ENCODE measurements at regions not wholly inside any gene's neighbourhood (a gene's known extent, or its start where the extent isn't known, plus 50 kb on each side); places are given as distances from the start of the nearest gene placed in this dataset.
A peak's percentile ranks its signal among the peaks of the same experiment; 100 is the strongest.

DNA sequence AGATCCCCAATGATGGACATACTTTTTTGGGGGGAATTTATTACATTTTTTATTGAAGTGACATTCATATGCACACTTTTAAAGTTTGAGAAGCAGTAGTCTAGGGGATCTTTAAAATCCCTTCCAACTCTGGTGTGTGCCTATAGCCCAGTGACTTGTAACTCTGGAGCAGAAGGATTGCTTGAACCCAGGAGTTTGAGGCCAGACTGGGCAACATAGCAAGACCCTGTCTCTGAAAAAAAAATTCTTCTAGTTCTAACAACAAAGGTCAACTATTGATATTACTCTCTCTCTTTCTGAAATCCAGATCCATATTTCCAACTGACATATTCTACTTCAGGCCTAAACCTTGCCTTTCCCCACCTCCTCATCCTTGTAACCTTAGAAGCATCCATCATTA is 148.2 kb upstream of the SPRY4 start:
- DNase-seq: no peak

DNA sequence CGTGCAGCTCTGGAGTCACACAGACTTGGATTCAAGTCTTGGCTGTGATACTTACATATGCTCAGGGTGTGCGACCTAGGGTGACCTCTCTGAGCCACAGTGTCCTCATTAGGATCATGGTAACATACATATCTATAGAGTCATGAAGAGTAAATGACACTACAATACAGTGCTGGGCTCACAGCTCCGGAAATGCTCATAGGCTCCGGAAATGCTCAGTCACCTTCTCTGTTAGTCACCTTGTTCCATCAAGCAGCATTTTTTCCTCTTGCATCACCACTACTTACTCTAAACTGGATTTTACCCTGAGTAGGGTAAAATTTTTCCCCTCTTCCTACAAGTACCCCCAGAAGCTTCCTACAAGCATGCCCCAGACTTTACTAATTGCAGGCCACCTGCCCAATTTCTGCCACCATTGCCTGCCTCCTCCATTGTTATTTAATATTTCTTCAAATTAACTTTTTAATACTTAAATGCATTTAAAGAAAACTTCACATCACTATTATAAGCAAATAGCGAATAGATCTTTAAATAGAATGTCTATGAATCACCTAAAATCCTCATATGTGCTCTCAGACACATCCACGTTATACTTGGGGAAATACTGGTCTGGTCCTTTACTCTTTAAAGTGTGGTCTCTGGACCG is 147.6 kb upstream of the SPRY4 start:
- no peak for DNase-seq

DNA sequence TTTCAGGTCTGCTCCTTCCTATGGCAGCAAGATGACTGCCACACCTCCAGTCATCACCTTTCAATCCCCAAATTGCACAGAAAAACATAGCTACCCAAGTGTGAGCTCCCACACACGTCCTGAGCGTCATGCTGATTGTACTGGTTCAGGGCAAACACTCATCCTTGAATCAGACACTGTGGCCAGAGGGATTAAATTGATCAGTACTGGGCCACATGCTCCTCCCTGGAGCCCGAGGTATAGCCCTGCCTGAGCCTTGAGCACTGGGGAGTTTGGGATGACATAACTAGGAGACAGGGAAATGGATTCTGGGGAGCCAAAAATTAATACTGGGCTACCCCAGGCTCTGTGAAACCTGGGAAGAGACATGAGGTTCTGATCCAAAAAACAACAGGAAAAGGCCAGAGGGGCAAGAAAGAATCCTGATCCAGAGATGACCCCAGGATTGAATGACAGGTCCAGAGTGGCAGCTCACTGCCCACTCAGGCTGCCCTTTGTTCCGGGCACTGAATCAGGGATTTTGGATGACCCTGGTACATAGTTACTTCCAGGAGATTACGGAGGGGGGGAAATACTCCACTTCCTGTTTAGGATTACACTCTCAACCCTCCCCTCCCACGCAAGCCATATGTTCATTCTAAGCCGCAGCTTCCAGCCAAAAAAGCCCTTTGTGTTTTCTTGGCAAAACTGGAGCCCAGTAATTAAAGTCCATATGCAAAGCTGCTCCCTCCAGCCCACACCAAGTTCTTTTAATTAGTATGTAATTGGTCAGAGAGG is 141.6 kb upstream of the SPRY4 start:
- DNase-seq: peak; percentile 89 to 94

DNA sequence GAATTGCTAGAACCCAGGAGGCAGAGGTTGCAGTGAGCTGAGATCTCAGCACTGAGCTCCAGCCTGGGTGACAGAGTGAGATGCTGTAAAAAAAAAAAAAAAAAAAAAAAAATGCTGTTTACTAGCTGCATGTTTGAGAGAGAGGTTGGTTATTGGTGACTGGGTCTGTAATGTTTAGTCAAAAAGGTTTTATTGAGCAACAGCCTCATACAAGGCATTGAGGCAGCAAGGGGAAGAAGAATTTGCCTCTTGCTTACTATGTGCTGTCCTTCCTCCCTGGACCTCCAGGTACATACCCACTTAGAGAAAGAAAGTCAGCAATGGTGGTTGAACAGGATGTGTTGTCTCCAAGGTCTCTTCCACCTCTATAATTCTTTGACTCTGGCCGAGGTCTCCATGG is 140.7 kb upstream of the SPRY4 start:
- DNase-seq: no peak

DNA sequence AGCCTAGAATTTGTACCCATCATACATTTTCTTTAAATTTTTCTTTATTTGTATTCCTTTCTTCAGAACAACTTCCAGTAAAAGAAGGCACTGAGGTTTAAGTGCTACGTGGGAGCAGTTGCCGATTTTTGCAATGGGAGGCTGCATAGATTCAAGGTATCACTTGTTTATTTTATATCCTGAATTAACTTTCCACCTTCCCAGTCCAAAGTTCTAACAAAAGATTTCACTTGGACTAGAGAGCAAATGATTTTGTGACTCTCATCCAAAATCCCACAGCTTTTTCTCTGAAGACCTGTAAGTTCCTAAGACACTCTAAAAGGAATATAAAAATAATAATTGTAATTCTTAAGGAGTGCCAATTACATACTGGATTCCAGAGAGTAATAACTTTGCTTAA is 139.1 kb upstream of the SPRY4 start:
- DNase-seq: no peak

DNA sequence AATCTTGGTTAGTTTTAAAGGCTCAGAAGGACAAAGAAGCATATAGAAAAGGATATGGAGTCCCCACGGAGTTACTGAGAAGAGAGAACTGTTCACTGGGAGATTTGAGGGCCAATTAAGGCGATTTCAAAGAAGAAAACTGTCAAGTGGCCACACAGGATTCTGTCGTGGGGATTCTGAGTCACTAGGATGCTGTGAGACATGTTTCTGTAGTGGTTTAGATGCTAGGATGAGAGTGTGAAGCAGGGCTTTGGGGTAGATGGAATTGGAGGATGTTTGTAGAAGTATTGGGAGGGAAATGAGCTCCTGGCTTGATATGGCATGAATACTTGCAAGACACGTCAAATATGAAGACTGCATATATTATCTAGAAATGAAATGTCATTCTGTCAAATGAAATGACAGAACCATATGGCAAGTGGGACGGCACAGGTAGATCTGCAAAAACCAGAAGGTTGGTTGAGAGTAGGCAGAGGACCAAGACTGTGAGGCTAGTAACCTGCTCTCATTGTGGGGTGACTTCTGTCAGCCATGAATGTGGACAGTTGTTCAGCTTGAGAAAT is 136.3 kb upstream of the SPRY4 start:
- DNase-seq: no peak

DNA sequence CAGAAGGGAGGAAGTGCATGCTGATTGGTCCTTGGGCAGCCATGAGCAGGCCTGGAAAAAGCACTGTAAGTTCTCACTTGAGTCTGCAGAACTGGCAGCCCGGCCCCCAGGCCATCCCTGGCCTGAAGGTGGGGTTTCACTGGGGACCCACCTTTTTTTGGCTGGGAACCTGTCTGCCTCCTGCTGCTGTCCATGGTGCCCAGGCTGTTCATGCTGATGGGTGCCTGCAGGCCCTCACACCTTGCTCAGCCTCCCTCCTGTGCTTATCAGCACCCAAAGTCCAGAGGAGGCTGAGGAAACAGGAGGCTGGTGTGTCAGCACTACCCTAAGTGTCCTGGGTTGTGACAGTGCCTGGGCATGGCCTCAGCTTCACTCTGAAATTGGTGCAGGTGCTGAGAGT is 134.4 kb upstream of the SPRY4 start:
- no peak for DNase-seq

DNA sequence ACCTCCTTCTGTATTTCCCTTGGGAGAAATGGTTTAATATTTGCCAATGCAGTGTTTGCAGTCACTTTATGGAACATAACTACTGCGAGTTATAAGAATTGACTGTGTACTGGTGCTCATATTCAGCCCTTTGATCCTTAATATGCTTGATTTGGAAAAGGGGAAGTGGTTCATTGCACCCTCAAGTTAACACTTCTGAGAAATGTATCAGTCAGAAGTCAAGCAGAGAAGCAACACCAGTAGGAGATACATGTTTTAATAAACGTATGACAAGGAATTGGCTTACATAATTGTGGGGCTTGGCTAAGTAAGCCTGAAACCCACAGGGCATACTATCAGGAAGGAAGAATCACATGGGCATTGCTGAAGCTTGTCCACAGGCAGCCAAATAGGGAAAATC is 131.0 kb upstream of the SPRY4 start:
- DNase-seq: no peak

DNA sequence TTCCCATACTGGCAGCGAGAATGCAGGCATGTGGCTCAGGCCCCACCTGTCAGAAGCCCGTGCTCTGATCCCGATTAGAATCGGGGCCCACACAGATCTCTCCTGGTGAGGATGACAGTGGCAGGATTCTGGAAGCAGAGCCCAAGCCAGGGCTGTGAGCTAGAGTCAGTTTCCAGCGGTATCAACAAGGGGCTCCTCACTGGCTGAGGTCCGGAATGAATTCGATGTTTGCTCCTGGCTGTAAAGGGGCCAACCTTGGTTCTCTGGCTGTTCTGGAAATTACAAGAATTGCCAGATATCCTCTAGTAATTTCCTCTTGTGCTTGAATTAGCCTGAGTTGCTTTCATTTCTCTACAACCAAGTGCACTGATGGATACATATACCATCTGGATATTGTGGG is 129.1 kb upstream of the SPRY4 start:
- peak in 1 of 2 experiments; percentile 36 for DNase-seq

DNA sequence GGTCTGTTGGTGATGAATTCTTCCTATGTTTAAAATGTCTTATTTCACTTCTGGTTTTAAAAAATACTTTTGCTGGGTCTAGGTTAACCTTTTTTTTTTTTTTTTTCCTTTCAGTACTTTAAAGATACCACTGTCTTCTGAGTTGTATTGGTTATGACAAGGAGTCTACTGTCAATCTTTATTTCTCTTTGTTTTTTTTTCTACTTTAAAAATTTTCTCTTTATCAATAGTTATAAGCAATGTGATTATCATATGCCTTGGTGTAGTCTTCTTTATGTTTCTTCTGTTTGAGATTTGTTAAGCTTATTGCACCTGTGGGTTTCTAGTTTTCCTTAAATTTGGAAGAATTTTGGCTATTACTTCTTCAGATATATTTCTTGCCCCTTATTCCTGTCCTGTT is 125.6 kb upstream of the SPRY4 start:
- DNase-seq: no peak

DNA sequence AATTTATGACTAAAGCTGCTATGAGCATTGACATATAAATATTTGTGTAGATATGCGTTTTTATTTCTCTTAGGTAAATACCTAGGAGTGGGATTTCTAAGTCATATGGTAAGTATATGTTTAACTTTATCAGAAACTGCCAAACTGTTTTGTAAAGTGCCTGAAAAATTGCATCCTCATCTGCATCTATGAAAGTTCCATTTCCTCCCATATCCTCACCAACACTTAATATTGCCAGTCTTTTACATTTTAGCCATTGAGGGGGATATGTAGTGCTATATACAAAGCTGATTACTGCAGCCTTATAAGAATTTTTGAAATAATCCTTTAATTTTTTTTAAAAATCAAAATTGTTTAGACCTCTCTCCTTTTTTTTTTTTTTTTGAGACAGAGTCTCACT is 123.1 kb upstream of the SPRY4 start:
- DNase-seq: no peak

DNA sequence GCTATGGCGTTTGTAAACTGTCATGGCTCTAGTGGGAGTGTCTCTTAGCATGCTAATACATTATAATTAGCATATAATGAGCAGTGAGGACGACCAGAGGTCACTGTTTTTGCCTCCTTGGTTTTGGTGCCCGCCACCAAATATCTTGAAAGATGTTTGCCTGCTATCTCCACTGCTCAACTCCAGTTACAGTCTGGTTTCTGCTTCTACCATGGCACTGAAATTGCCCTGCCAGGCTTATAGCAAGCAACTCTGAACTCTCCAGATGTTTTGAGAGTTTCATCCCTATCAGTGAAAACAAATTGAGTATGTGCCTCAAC is 122.1 kb upstream of the SPRY4 start:
- DNase-seq: no peak

DNA sequence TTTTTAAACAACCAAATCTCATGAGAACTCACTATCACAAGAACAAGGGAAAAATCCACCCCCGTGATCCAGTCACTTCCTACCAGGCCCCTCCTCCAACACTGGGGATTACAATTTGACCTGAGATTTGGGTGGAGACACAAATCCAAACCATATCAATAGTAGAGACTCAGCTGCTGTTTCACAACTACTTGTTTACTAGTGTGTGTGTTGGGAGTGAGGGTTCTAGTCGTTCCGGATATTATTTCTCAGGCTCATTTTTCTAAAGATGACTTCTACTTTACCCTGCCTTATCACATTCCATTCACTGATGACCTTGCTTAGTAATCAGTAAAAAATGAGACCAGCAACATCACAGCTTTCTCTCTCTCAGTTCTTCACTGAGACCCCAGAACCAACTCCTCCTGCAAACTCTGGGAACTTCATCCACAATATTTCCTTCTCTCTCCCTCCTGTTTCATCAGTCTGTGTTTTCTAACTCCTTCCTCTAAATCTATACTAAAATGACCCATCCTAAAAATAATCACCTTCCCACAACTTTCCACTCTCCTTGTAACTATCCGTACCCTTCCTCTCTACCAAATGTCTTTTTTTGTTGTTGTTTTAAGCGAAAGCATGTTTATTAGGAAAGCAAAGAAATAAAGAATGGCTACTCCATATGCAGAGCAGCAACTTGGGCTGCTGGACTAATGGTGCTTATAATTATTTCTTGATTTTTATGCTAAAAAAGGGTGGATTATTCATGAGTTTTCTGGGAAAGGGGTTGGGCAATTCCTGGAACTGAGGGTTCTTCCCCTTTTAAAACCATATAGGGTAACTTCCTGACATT is 121.5 kb upstream of the SPRY4 start:
- DNase-seq: no peak

DNA sequence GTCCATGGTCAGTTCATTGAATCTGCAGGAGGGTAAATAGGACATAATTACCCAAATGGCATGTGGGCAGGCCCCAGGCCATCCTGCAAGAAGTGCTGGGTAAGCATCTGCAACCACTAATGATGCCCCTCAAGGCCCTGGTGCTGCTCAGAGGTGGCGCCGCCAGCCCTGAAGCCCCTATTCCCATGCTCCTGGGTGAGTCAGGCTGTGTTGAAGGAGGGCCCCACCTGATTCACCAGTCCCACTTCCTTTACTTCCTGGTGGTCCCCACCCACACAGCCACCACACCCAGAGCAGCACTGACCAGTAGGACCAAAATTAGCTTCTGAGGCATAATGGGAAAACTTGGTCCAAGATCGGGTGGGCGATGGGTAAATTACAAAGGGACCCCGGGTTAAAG is 120.4 kb upstream of the SPRY4 start:
- no peak for DNase-seq

DNA sequence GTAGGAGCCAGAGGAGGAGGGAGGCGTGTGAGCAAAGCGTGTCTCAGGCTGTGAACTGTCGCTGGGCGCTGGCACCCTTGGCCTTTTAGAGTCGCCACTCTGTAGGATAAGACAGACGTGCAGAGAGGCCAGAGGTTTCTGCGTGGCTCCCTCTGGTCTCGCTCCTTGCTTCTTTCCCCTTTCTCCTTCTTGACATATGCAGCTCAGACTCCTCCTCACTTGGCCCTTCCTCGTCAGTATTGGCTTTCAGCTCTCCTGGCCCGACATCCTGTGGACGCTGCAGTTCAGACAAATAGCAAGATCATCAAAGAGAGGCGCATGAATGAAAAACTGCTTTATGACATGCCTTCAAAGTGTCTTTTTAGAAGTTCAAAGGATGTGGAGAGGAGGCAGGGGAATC is 116.8 kb upstream of the SPRY4 start:
- DNase-seq: no peak

DNA sequence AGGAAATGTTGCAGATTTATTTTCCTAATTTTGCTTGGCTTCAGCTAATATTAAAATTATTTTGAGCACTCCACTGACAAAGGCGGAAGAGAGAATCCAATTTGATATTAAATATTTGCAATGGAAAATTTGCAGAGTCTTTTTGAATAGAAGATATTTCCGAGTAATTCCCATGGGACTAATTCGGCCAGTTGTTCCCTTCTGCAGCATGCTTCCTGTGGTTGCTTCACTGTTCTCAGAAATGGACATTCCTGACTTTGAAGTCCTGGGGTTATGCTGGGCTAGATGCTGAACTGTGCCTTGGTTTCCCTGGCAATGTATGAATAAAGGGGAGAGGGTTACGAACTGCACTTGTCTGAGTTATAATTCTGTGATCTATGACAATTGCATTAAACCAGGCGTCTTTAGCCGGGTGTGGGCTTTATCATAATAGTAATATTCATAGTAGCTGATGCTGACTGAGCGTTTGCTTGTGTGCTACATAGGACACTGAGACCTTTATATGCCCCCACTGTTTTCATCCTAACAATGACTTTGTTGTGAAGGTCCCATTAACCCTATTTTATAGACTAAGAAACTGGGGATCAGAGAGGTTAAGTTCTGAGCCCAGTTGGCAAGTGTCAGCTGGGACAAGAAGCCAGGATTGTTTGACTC is 114.5 kb upstream of the SPRY4 start:
- no peak for DNase-seq

DNA sequence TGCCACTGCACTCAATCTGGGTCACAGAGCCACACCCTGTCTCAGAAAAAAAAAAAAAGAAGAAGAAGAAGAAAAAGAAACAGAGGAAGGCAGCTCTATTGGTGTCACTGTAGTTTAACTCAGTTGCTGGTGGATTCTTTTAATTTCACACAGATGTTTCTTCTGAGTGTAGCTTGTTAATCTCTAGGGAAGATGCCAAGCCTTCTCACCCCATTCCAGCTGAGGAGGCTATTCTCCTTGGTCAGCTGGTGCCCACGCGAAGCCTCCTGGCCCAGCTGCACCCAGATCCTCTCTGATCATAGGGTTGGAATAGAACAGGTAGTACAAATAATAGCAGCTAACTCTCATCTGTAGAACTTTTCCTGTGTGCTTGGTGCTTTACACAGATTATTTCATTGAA is 113.8 kb upstream of the SPRY4 start:
- no peak for DNase-seq

DNA sequence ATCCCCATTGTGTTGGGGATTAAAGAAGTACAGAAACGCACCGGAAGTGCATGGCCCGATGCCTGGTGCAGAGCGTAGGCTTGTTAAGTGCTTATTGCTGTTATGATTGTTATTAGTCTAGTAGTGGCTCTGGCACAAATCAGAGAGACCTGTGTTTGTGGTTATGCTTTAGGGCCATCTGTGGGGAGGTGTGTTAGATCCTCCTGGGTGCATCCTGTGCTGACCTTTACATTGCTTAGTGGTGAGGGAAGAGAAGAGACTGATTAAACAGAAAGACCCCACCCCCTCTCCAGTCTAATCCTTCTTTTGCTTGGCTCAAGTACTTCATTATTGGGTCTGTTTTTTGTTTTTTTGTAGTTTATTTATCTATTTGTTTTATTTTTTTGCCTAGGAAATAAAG is 112.7 kb upstream of the SPRY4 start:
- no peak for DNase-seq

DNA sequence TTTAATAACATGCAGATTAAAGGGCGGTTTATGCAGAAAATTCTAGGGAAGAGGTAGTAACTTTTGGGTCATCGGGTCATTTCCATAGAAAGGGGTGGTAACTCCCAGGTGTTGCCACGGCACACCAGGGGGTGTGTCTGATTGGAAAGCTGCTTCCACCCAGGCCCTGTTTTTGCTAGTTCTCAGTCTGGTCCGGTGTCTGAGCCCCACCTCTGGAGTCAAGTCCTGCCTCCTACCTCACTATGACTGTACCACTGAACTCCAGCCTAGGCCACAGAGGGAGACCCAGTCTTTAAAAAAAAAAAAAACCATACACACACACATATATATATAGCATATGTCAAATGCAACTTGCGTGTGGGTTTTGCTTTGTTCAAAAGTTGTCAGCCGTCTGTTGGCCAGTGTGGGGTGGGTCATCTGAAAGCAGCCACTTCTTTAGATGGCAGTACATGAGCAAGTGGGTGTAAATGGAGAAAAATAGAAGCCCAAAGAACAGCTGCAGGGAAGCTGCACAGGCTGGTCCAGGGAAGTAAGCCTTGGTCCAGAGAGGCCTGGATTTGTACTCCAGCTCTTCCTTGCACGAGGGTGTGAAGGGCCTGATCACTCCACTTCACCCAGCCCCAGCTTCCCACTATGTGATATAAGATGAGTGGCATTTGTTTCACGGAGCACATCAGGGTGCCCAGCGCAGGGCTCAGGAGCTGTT is 110.7 kb upstream of the SPRY4 start:
- DNase-seq: no peak

DNA sequence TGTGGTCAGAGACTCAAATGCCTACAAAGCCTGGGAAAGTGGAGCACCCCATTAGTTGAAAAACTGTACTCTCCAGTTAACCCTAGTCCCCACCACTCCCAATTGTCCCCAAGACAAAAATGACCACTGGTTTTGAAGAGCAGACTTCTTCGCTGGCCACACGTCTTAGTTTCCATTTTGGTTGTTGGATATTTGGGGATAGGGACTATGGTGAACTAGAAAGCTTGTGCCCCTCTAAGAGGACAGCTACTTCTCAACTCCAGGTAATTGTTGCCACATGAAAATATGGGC is 109.4 kb upstream of the SPRY4 start:
- no peak for DNase-seq

DNA sequence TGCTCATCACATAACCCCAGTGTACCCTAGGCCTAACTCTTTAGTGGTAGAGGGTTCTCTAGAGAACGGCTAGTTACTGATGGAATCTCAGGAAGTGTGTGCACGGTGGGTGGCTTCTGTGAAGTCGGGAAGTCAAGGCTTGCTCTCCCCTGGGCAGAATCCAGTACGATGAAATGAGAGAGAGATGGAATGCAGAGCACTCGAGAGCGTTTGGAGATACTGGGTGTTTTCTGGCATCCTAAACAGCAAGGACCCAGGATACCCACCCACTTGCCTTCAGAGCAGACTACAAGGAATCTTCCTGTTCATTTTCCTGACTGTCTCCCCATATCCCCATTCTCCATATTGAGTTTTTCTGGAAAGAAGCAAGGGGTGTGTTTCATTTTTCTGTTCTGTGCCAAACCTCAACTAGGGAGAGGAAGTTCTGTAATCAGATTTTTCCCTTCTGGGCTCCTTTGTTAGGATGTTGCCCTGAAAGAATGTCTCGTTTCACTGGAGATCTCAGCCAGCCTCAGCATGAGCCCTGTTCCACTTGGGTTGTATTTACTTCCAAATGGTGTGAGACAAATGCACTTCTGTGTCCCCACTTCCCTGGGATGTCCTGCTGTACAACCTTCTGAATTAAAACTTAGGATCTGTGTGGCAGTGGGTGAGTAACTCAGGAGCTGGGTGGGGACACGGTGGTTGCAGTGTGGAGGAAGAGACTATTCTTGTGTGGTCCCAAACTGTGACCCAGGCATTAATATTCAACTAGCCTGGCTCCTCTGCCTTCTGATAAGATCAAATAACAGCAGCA is 108.9 kb upstream of the SPRY4 start:
- no peak for DNase-seq

DNA sequence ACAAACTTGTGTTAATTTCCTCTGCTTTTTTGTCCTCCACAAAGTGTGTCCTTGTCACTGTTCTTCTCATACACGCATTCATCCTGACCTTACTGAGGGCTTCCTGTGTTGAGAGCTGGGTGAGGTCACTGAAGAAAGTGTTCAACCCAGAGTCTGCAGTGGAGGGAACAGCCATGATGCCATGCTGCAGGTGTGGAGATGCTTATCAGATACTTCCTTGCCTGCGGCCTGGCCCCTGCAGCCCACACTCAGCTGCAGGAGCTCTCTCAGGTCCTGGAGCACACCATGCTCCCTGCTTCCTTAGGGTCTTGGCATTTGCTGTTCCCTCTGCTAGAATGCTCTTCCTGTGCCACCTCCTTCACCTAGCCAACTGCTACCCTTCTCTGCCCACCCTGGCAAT is 108.1 kb upstream of the SPRY4 start:
- DNase-seq: no peak

All from NCI-H524 (cell line).